SHP77 treated with DMSO at 0.1 percent for 48 hours (cell line): ENCODE measurements at regions not wholly inside any gene's neighbourhood (a gene's known extent, or its start where the extent isn't known, plus 50 kb on each side); places are given as distances from the start of the nearest gene placed in this dataset.

ENCODE experiments used
- DNase-seq: peaks from one replicate; lab custom pipeline; 2025; lab: John Stamatoyannopoulos, UW

- no peak for DNase-seq
Observed at GRCh38 chr21:28750565-28750964, 242.1 kb downstream of the LTN1 start.

- DNase-seq = no peak
Observed at GRCh38 chr21:28749536-28749935, 243.1 kb downstream of the LTN1 start.

- DNase-seq = no peak
Observed at GRCh38 chr21:28747464-28747863, 245.2 kb downstream of the LTN1 start.

GRCh38 chr21:28746166-28746565 lies 246.5 kb downstream of the LTN1 start:
- no peak for DNase-seq

GRCh38 chr21:28745131-28746016 lies 247.3 kb downstream of the LTN1 start:
- peak; percentile 74 for DNase-seq

GRCh38 chr21:28743723-28744122 lies 249.0 kb downstream of the LTN1 start:
- no peak for DNase-seq

GRCh38 chr21:28742527-28742926 lies 250.2 kb downstream of the LTN1 start:
- DNase-seq = no peak

GRCh38 chr21:28740125-28740524 lies 252.6 kb downstream of the LTN1 start:
- DNase-seq = no peak

- DNase-seq = no peak
Observed at GRCh38 chr21:28738882-28739281, 253.8 kb downstream of the LTN1 start.

GRCh38 chr21:28738420-28738704 lies 254.3 kb downstream of the LTN1 start:
- no peak for DNase-seq

GRCh38 chr21:28737674-28738419 lies 254.8 kb downstream of the LTN1 start:
- no peak for DNase-seq

GRCh38 chr21:28734522-28735175 lies 258.0 kb downstream of the LTN1 start:
- DNase-seq = no peak

- no peak for DNase-seq
Observed at GRCh38 chr21:28731700-28732321, 260.9 kb downstream of the LTN1 start.

GRCh38 chr21:28729887-28730286 lies 262.8 kb downstream of the LTN1 start:
- no peak for DNase-seq

- DNase-seq = no peak
Observed at GRCh38 chr21:28727809-28728208, 264.9 kb downstream of the LTN1 start.

- DNase-seq = no peak
Observed at GRCh38 chr21:28725396-28725795, 267.3 kb downstream of the LTN1 start.

GRCh38 chr21:28723646-28724045 lies 269.0 kb downstream of the LTN1 start:
- DNase-seq = no peak

GRCh38 chr21:28719723-28720122 lies 273.0 kb downstream of the LTN1 start:
- DNase-seq = no peak

GRCh38 chr21:28714777-28715464 lies 277.8 kb downstream of the LTN1 start:
- DNase-seq = no peak

- no peak for DNase-seq
Observed at GRCh38 chr21:28712411-28712810, 280.3 kb downstream of the LTN1 start.

GRCh38 chr21:28705616-28706015 lies 287.1 kb downstream of the LTN1 start:
- DNase-seq = no peak

GRCh38 chr21:28704746-28705145 lies 287.9 kb downstream of the LTN1 start:
- DNase-seq = no peak
